NCI-H526 (cell line): ENCODE measurements at regions not wholly inside any gene's neighbourhood (a gene's known extent, or its start where the extent isn't known, plus 50 kb on each side); places are given as distances from the start of the nearest gene placed in this dataset.
"Not testable (repeated sequence)": the region's sequence is repeated elsewhere in the genome, so short reads cannot be mapped to it uniquely, and the experiment has no call there.

ENCODE experiments used
- DNase-seq, 2 experiments: peaks; one replicate each; lab custom pipeline; 2025; lab: John Stamatoyannopoulos, UW

GRCh38 chr10:15921423-15921945 lies 61.2 kb upstream of the MINDY3 start:
- not testable (repeated sequence) for DNase-seq

- DNase-seq, result no peak
Measured at GRCh38 chr10:15931376-15931775, 71.1 kb upstream of the MINDY3 start.

- not testable (repeated sequence) for DNase-seq
Measured at GRCh38 chr10:15939543-15939942, 79.2 kb upstream of the MINDY3 start.

- no peak for DNase-seq
Measured at GRCh38 chr10:15943426-15943825, 83.1 kb upstream of the MINDY3 start.

- no peak for DNase-seq
Measured at GRCh38 chr10:15954188-15954587, 93.9 kb upstream of the MINDY3 start.

GRCh38 chr10:15960277-15960676 lies 100.0 kb upstream of the MINDY3 start:
- DNase-seq, result no peak

- DNase-seq, result not testable (repeated sequence)
Measured at GRCh38 chr10:15972736-15973135, 112.4 kb upstream of the MINDY3 start.

GRCh38 chr10:15985690-15986089 lies 125.4 kb upstream of the MINDY3 start:
- DNase-seq, result no peak

GRCh38 chr10:15990535-15991129 lies 130.3 kb upstream of the MINDY3 start:
- no peak for DNase-seq

GRCh38 chr10:15997313-15997712 lies 137.0 kb upstream of the MINDY3 start:
- no peak for DNase-seq

- no peak for DNase-seq
Measured at GRCh38 chr10:16001581-16001980, 141.3 kb upstream of the MINDY3 start.

- DNase-seq, result no peak
Measured at GRCh38 chr10:16009785-16010184, 149.5 kb upstream of the MINDY3 start.

- no peak for DNase-seq
Measured at GRCh38 chr10:16011548-16011947, 151.2 kb upstream of the MINDY3 start.

GRCh38 chr10:16014469-16014868 lies 154.2 kb upstream of the MINDY3 start:
- peak in 1 of 2 experiments; percentile 13 for DNase-seq

- DNase-seq, result no peak
Measured at GRCh38 chr10:16016688-16017087, 156.4 kb upstream of the MINDY3 start.

GRCh38 chr10:16020836-16021235 lies 160.5 kb upstream of the MINDY3 start:
- no peak for DNase-seq

GRCh38 chr10:16026832-16027231 lies 166.5 kb upstream of the MINDY3 start:
- DNase-seq, result not testable (repeated sequence)

- DNase-seq, result no peak
Measured at GRCh38 chr10:16030562-16030961, 170.3 kb upstream of the MINDY3 start.

GRCh38 chr10:16049050-16049449 lies 188.7 kb upstream of the MINDY3 start:
- no peak for DNase-seq

- no peak for DNase-seq
Measured at GRCh38 chr10:16049782-16050181, 189.5 kb upstream of the MINDY3 start.

GRCh38 chr10:16063350-16063749 lies 203.0 kb upstream of the MINDY3 start:
- DNase-seq, result no peak

GRCh38 chr10:16083551-16083950 lies 223.2 kb upstream of the MINDY3 start:
- DNase-seq, result not testable (repeated sequence)

GRCh38 chr10:16105082-16105481 lies 244.8 kb upstream of the MINDY3 start:
- DNase-seq, result no peak
